Esophagus muscularis mucosa (tissue), 4 donors: ENCODE measurements at regions not wholly inside any gene's neighbourhood (a gene's known extent, or its start where the extent isn't known, plus 50 kb on each side); places are given as distances from the start of the nearest gene placed in this dataset.

Experiments
- DNase-seq: peaks from one replicate; pipeline ENCODE4 v3.0.0-alpha.2; 2017; ENCODE audit errors: extremely low spot score
- H3K27ac ChIP-seq, 4 donors: fragments of 200-600 bp; sonication (generic); replicated peaks in 1 of 4; 1 replicate in 3 of 4; 2 replicates in 1 of 4; pipeline ENCODE4 v1.5.1; 2016 to 2019; ENCODE audit warnings: mild to moderate bottlenecking in 1 of 4
- H3K27me3 ChIP-seq, 4 donors: fragments of 200-600 bp; sonication (generic); one replicate each; pipeline versions ENCODE4 v1.5.1 to v1.6.0; 2016 to 2019
- H3K36me3 ChIP-seq, 4 donors: fragments of 200-600 bp; sonication (generic); one replicate each; pipeline ENCODE4 v1.5.1; 2016 to 2019
- H3K4me1 ChIP-seq, 4 donors: fragments of 200-600 bp; sonication (generic); one replicate each; pipeline ENCODE4 v1.5.1; 2016 to 2019
- H3K4me3 ChIP-seq, 4 donors: fragments of 200-600 bp; sonication (generic); 1 replicate in 2 of 4; 2 replicates in 2 of 4; pipeline ENCODE4 v1.5.1; 2016 to 2019; ENCODE audit warnings: mild to moderate bottlenecking in 4 of 4, moderate library complexity in 1 of 4
- H3K9me3 ChIP-seq, 4 donors: fragments of 200-600 bp; sonication (generic); 1 replicate in 3 of 4; 2 replicates in 1 of 4; pipeline ENCODE4 v1.5.1; 2016 to 2019
- EP300 ChIP-seq: sonication (generic); formaldehyde crosslinking; IDR thresholded peaks from one replicate; pipeline ENCODE4 v1.6.1; 2017; ENCODE audit warnings: antibody characterized with exemption
- POLR2A ChIP-seq: fragments of 450-650 bp; IDR thresholded peaks from one replicate; pipeline ENCODE4 v1.6.1; 2017; ENCODE audit warnings: antibody characterized with exemption, moderate library complexity, mild to moderate bottlenecking, low read depth
- POLR2AphosphoS5 ChIP-seq, 2 donors: sonication (generic); formaldehyde crosslinking; IDR thresholded peaks; one replicate each; pipeline ENCODE4 v1.6.1; 2017; ENCODE audit warnings: antibody characterized with exemption in 2 of 2
- WGBS: methylation state at CpG from one replicate; pipeline ENCODE4 v1.1.5; 2018; 5-methylcytosine and 5-hydroxymethylcytosine counted together
- intact Hi-C: fragments of 100-400 bp; cut with DNase I; formaldehyde crosslinking; loops from one replicate; pipeline ENCODE4 v1.15.1; 2023
- TF ChIP-seq, protein P1 (sequence below), 3 experiments: fragments of 200-600 bp in 2 of 3; fragments of 450-650 bp in 1 of 3; sonication (generic) in 2 of 3; IDR thresholded peaks; one replicate each; pipeline ENCODE4 v1.5.1; 2017 to 2019; ENCODE audit warnings: antibody characterized with exemption in 3 of 3, mild to moderate bottlenecking in 2 of 3, moderate library complexity in 1 of 3

DNA sequence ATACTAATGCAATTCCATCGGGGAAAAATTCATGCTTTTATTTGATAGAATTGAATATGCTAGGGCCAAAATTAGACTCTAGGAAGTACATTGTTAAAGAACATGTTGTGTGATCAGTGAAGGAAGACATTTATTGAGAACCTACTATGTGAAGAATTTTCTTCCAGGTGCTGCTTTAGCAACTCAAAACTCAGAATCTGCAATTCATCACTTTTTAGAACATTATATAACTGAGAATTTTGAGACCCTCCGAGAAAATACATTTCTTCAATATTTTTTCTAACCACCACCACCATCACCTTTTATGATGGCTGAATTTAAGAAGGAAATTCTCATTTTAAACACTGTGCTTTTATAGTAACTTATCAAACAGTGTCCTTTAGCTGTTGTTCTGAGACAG is 315.2 kb downstream of the FIGN start:
- intact Hi-C loops: no loop called here

DNA sequence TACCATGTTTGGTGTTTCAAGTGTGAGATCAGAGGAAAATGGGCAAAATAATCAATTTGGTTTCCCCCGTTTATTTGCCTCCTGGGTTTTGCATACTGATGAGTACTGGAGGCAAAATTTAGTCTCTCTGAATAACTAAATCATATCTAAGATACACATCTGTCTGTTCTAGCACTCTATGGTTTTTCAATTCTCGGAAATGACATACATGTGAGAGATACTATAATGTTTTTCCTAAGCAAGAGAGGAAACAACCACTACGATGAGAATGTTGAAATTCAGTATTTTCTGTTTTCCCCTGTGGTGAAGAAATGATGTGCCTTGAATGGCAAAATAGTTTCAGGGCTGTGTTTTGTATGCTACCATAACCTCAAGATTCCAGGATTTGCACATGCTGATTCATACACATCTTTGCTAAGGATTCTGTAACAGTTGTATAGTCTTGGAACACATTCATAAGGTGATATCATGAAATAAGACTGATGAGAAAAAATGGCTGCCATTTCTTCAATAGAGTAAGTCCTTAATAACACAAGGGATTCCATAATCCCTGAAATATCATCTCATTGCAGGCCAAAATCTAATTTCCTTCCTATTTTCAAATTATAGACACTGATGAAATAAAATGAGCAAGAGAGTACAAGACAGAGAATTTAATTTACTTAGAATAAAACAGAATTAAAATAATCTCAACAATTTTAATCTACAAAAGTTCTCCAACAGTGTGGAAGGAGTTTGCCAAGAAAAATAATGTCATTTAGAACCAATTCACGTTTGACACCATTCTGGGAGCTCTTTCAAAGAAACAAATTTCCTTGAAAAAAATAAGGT is 316.6 kb downstream of the FIGN start:
- intact Hi-C loops: no loop called here
- DNase-seq: no peak
- H3K4me1 ChIP-seq: no peaks in the 10 kb centered on the region
- no peak overlapping the region for H3K4me3 ChIP-seq
- no peaks in the 10 kb centered on the region for H3K36me3 ChIP-seq
- 78% methylated on average over 4 of the region's 4 CpGs for WGBS
- H3K27me3 ChIP-seq: no peaks in the 10 kb centered on the region
- no peaks in the 10 kb centered on the region for H3K9me3 ChIP-seq
- TF ChIP-seq POLR2AphosphoS5 (IDR thresholded peaks at IDR 0.05) (no peak), POLR2A (no peak), EP300 (no peak)
- TF ChIP-seq, protein P1, sequence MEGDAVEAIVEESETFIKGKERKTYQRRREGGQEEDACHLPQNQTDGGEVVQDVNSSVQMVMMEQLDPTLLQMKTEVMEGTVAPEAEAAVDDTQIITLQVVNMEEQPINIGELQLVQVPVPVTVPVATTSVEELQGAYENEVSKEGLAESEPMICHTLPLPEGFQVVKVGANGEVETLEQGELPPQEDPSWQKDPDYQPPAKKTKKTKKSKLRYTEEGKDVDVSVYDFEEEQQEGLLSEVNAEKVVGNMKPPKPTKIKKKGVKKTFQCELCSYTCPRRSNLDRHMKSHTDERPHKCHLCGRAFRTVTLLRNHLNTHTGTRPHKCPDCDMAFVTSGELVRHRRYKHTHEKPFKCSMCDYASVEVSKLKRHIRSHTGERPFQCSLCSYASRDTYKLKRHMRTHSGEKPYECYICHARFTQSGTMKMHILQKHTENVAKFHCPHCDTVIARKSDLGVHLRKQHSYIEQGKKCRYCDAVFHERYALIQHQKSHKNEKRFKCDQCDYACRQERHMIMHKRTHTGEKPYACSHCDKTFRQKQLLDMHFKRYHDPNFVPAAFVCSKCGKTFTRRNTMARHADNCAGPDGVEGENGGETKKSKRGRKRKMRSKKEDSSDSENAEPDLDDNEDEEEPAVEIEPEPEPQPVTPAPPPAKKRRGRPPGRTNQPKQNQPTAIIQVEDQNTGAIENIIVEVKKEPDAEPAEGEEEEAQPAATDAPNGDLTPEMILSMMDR (IDR thresholded peaks at IDR 0.05): no peak
- no peak overlapping the region for H3K27ac ChIP-seq

More for the DNA sequence above, 315.2 kb downstream of the FIGN start:
- no peaks in the 10 kb centered on the region for H3K9me3 ChIP-seq
- no peaks in the 10 kb centered on the region for H3K4me1 ChIP-seq
- no peaks in the 10 kb centered on the region for H3K36me3 ChIP-seq
- no peak for DNase-seq
- TF ChIP-seq, protein P1 (IDR thresholded peaks at IDR 0.05): no peak
- no peak for TF ChIP-seq EP300
- TF ChIP-seq POLR2A: no peak
- TF ChIP-seq POLR2AphosphoS5 (IDR thresholded peaks at IDR 0.05): no peak
- WGBS: 95% methylated on average over 2 of the region's 2 CpGs
- H3K27ac ChIP-seq: no peak overlapping the region
- H3K4me3 ChIP-seq: no peak overlapping the region
- H3K27me3 ChIP-seq: no peaks in the 10 kb centered on the region

DNA sequence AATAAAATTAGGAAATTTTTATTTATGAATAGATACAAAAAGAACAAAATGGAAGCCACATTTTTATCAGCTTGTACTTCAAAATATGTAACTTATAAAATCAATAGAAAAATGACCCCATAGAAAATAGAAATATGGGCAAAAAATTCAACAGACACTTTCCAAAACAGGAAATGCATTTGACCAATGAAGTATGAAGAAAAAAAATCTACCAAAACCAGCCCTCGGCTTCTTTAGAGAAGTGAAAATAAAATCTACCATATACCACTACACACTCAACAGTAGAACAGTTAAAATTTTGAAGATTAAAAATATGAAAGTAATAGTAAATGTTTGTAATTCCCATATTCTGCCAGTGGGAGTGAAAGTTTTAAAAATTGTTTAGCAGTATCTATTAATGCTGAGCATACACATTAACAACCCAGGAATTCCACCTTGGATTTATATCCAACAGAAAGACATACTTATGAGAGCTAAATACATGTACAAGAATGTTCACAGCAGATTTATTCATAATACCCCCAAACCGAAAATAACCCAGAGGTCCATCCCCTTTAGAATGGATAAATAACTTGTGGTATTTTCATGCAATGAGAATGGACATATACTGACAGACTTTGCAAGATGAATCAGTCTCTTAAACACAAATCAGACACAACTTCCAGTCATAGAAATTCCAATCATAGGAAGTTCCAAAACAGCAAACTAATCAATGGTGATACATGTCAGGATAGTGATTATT is 318.0 kb downstream of the FIGN start:
- TF ChIP-seq EP300: no peak
- TF ChIP-seq POLR2AphosphoS5 (IDR thresholded peaks at IDR 0.05): no peak
- no peak for TF ChIP-seq POLR2A
- TF ChIP-seq, protein P1 (IDR thresholded peaks at IDR 0.05): no peak
- Histone ChIP-seq H3K36me3 (no peaks in the 10 kb centered on the region), H3K27ac (no peak overlapping the region), H3K4me3 (no peak overlapping the region), H3K27me3 (no peaks in the 10 kb centered on the region), H3K9me3 (no peaks in the 10 kb centered on the region), H3K4me1 (no peaks in the 10 kb centered on the region)
- no peak for DNase-seq
- WGBS: 78% methylated on average over 2 of the region's 2 CpGs
- intact Hi-C loops: no loop called here

DNA sequence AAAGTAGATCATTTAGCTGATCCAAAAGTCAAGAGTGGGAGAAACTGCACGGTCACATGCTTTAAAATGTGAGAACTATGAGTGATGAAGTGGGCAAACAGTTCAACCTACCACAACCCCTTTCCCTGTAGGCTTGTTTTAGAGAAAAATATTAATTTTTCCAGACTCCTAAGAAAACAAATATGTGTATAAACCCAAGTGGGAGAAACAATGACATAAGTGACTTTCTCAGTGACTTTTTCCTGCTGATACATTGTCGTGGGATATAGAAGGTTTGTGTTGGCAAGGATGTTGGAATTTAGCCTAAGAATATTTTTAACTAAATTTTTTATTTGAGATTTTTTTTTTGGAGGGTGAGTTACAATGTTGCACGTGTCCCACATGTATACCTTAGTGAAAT is 321.7 kb downstream of the FIGN start:
- DNase-seq: no peak
- no peaks in the 10 kb centered on the region for H3K4me1 ChIP-seq
- H3K4me3 ChIP-seq: no peak overlapping the region
- no peak for TF ChIP-seq POLR2AphosphoS5 (IDR thresholded peaks at IDR 0.05)
- no peaks in the 10 kb centered on the region for H3K36me3 ChIP-seq
- no peak overlapping the region for H3K27ac ChIP-seq
- H3K27me3 ChIP-seq: no peaks in the 10 kb centered on the region
- H3K9me3 ChIP-seq: no peaks in the 10 kb centered on the region
- intact Hi-C loops: no loop called here
- WGBS: 77% methylated on average over 3 of the region's 3 CpGs

DNA sequence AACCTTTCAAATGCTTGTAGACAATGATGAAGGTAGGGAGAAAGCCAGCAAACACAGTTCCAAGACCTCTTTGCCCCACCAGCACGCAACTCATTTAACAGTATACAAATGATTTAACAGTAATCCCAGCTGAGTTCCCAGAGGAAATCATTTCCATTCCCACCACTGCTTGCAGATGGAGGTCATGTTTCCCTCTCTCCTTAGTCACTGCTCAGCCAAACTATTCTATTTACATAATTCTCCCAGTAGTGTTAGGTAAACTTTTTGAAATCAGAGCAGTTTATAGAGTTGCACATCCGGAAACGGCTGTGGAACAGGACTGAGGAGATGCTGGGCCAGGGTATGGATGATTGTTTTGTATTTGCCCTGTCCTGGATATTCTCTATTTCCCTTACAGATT is 328.5 kb downstream of the FIGN start:
- no peak for DNase-seq

More for the DNA sequence above, 328.5 kb downstream of the FIGN start:
- Histone ChIP-seq H3K27ac (no peak overlapping the region), H3K9me3 (no peaks in the 10 kb centered on the region), H3K4me3 (no peak overlapping the region), H3K27me3 (no peaks in the 10 kb centered on the region), H3K4me1 (no peaks in the 10 kb centered on the region), H3K36me3 (no peaks in the 10 kb centered on the region)
- 86% methylated on average over 3 of the region's 3 CpGs for WGBS
- intact Hi-C loops: no loop called here
- TF ChIP-seq, protein P1 (IDR thresholded peaks at IDR 0.05): no peak
- TF ChIP-seq EP300 (no peak), POLR2AphosphoS5 (IDR thresholded peaks at IDR 0.05) (no peak), POLR2A (no peak)
